Suppressor macrophage treated with lipopolysaccharide for 4 hours (primary cell): ENCODE measurements at regions not wholly inside any gene's neighbourhood (a gene's known extent, or its start where the extent isn't known, plus 50 kb on each side); places are given as distances from the start of the nearest gene placed in this dataset.
"Not testable (repeated sequence)": the region's sequence is repeated elsewhere in the genome, so short reads cannot be mapped to it uniquely, and the experiment has no call there.

Source experiments
- DNase-seq: peaks from one replicate; pipeline ENCODE4 v3.0.0-alpha.2; 2020

GRCh38 chr22:22717664-22718063 lies 73.2 kb downstream of the GGTLC2 start:
- no peak for DNase-seq

GRCh38 chr22:22720201-22720723 lies 75.8 kb downstream of the GGTLC2 start:
- DNase-seq, result peak; percentile 74

- DNase-seq, result peak; percentile 98
Observed at GRCh38 chr22:22720724-22721261, 76.4 kb downstream of the GGTLC2 start.

GRCh38 chr22:22721681-22722354 lies 77.4 kb downstream of the GGTLC2 start:
- peak; percentile 95 for DNase-seq

GRCh38 chr22:22728382-22728781 lies 84.0 kb downstream of the GGTLC2 start:
- DNase-seq, result no peak

GRCh38 chr22:22730655-22731373 lies 86.4 kb downstream of the GGTLC2 start:
- no peak for DNase-seq

GRCh38 chr22:22731374-22731676 lies 86.9 kb downstream of the GGTLC2 start:
- DNase-seq, result no peak

- not testable (repeated sequence) for DNase-seq
Observed at GRCh38 chr22:22733006-22733405, 88.6 kb downstream of the GGTLC2 start.

GRCh38 chr22:22733881-22734373 lies 89.5 kb downstream of the GGTLC2 start:
- DNase-seq, result no peak

- DNase-seq, result not testable (repeated sequence)
Observed at GRCh38 chr22:22734395-22735272, 90.2 kb downstream of the GGTLC2 start.

- not testable (repeated sequence) for DNase-seq
Observed at GRCh38 chr22:22735276-22735675, 90.9 kb downstream of the GGTLC2 start.

GRCh38 chr22:22735695-22736611 lies 91.5 kb downstream of the GGTLC2 start:
- no peak for DNase-seq

- no peak for DNase-seq
Observed at GRCh38 chr22:22737590-22737989, 93.2 kb downstream of the GGTLC2 start.

- no peak for DNase-seq
Observed at GRCh38 chr22:22738959-22739585, 94.7 kb downstream of the GGTLC2 start.

GRCh38 chr22:22740560-22741276 lies 96.3 kb downstream of the GGTLC2 start:
- no peak for DNase-seq

GRCh38 chr22:22741843-22742242 lies 97.4 kb downstream of the GGTLC2 start:
- no peak for DNase-seq

- DNase-seq, result no peak
Observed at GRCh38 chr22:22742641-22743040, 98.2 kb downstream of the GGTLC2 start.

- no peak for DNase-seq
Observed at GRCh38 chr22:22743128-22743760, 98.8 kb downstream of the GGTLC2 start.

- DNase-seq, result no peak
Observed at GRCh38 chr22:22744412-22745224, 100.2 kb downstream of the GGTLC2 start.
